GOT3 (cell line): ENCODE measurements at regions not wholly inside any gene's neighbourhood (a gene's known extent, or its start where the extent isn't known, plus 50 kb on each side); places are given as distances from the start of the nearest gene placed in this dataset.
"Not testable (repeated sequence)": the region's sequence is repeated elsewhere in the genome, so short reads cannot be mapped to it uniquely, and the experiment has no call there.

Experiments used
- DNase-seq: peaks from one replicate; lab custom pipeline; 2025; ENCODE audit warnings: mixed read lengths; lab: John Stamatoyannopoulos, UW

DNA sequence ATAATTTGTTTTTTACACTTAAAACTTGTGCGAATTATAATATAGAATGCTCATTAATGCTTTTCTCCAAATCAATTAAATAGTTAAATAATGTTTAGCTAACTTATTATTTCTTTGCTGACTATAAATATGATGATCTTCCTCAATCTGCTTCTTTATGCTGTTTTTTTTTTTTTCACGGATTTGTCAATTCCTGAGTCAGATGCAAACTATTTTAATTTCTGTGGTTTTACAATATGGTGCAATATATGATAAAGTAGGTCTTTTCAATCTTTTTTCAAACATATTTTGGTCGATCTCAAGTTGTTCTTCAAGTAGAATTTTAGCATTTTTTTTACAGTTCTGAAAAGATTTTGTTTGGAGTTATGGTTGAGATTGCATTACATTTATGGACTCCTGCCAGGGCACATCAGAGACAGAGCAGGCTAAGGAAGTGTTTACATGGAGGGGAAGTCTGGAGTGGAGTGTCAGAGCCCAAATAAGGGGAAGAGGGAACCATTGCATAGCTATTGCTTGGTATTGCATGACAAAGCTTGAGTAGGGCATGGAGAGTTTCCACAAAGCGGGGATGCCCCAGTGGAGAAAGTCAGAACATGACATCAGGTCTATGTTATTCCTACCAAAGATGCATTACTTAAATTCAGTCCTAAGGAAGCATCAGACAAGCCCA, 204.4 kb downstream of the OTUD1 start:
- DNase-seq, result peak; percentile 45

GRCh38 chr10:23648618-23649017, 209.7 kb downstream of the OTUD1 start:
- no peak for DNase-seq

- DNase-seq, result no peak
Observed at GRCh38 chr10:23656735-23657134, 217.9 kb downstream of the OTUD1 start.

DNA sequence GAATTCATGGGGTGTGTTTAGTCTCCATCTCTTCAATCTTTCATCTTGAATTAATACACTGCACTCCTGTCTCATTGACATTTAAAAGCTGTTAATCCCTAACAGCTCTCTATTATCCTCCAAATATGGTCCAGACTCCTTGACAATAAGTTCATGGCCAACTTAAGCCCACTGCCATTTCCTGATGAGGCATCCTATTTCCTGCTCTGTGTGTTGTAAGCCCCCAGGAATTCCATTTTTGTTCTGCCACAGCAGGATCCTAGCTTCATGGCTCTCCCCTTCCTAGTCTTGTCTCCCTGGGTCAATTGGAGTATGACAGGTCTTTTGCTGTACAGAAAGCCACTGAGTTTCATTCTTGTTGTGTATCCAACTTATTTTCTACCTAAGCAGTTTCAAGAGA, 218.8 kb downstream of the OTUD1 start:
- no peak for DNase-seq

DNA sequence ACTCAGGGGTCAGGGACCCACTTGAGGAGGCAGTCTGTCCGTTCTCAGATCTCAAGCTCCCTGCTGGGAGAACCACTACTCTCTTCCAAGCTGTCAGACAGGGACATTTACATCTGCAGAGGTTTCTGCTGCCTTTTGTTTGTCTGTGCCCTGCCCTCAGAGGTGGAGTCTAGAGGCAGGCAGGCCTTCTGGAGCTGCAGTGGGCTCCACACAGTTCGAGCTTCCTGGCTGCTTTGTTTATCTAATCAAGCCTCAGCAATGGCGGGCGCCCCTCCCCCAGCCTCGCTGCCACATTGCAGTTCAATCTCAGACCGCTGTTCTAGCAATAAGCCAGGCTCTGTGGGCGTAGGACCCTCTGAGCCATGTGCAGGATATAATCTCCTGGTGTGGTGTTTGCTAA, 233.0 kb downstream of the OTUD1 start:
- not testable (repeated sequence) for DNase-seq

DNA sequence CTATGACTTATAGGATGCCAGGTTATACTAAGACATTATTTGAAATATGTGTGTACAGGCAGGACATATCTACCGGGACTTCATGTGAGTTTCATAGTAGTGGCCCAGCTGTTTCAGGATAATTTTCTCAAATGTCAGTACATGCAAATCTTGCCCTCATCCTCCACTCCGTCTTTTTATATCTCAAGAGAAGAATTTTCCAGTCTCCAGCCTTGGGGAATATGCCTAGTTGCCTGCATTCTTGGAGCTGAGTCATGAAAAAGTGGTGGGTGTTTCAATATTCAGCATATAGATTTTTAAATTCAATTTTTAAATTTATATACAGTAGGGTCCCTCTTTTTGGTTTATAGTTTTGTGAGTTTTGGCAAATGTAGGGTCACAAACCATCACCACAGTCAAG, 236.7 kb downstream of the OTUD1 start:
- DNase-seq, result no peak

DNA sequence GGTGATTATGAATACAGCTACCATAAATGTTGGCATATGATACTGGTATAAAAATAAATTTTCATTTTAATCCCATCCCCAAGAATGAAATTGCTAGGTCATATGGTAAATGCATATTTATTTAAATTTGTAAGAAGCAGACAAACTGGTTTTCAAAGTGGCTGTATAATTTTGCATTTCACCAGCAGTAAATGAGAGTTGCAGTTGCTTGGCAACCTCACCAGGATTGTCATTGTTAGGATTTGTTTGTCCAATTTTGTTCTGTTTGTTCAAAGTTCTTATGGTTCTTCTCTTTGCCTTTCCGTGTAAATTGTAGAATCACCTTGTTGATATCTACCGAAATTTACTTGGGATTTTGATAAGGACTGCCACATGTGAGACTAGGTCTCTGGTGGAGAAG, 237.4 kb downstream of the OTUD1 start:
- DNase-seq, result no peak

- DNase-seq, result no peak
Observed at GRCh38 chr10:23686722-23687121, 247.8 kb downstream of the OTUD1 start.

- no peak for DNase-seq
Observed at GRCh38 chr10:23692736-23693135, 253.9 kb downstream of the OTUD1 start.

GRCh38 chr10:23693501-23693901, 254.6 kb downstream of the OTUD1 start:
- DNase-seq, result no peak

- DNase-seq, result no peak
Observed at GRCh38 chr10:23693925-23694324, 255.1 kb downstream of the OTUD1 start.

DNA sequence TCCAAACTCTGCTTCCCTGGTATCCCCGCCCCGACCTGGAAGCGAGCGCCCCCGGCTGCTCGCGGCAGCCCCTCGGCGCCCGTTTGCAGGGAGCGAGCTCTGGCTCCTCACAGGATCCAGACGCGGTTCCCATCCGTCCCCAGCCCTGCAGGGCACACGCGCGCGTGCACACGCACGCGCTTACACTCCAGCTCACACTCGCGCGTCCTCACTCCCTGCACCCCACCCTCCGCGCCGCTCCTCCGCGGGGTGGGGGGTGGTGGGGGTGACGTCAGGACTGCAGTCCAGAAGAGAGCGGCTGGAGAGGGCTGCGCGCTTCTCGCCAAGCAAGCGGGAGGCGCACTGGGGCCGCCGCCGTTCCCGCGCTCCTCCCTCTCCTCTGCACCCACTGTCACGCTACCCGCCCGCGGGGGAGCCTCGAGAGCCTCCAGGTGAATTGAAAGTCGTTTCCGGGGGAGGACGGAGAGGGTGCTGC, 255.6 kb downstream of the OTUD1 start:
- no peak for DNase-seq

GRCh38 chr10:23694921-23695824, 256.3 kb downstream of the OTUD1 start:
- no peak for DNase-seq

DNA sequence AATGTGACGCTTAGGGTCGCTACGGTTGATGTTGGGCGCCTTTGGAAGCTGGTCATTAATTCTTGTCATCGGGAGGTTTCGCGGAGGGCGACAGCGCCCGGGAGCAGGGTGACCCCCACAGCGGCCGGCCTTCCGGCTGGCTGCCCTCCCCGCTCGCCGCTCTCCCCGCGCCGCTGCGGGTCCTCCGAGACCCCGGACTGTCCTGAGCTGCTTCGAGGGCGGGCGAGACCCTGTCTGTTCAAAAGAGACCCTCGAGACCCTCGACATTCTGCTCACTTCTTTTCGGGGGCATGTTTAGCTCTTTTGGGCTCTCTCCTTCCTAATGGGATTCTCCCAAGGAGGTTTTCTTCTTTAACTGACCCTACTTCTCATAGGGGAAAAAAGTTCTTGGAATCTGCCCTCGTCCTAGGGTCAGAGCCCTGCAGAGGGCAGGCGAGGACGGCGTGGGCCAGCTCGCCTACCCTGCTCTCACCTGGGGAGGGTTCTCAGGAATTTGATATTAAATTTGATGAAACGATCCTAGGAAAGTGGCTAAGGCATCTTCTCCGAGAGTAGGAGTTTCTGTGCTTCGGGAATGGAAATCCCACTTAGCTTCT, 257.0 kb downstream of the OTUD1 start:
- DNase-seq, result no peak

GRCh38 chr10:23696476-23696875, 257.6 kb downstream of the OTUD1 start:
- DNase-seq, result no peak

DNA sequence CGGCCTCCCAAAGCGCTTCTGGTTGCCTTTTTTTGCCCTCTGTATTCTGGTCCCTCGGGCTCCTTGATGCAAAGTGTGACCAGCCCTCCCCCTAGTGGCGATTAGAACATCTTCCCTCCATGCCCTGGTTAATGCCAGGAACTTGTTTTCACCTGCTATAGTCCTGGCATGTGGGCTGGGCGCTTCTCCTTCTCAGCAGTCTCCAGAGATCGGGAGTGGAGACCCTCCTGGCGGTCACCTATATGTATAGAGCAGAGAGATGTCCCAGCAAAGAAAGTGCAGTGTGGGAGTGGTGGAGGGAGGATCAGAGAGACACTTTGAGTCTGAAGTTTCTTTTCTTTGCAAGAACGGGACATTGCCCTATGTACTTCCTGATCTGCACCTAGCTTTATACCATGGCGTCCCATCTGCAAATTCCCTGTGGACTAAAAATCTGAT, 264.1 kb downstream of the OTUD1 start:
- no peak for DNase-seq

- no peak for DNase-seq
Observed at GRCh38 chr10:23715363-23715762, 276.5 kb downstream of the OTUD1 start.

DNA sequence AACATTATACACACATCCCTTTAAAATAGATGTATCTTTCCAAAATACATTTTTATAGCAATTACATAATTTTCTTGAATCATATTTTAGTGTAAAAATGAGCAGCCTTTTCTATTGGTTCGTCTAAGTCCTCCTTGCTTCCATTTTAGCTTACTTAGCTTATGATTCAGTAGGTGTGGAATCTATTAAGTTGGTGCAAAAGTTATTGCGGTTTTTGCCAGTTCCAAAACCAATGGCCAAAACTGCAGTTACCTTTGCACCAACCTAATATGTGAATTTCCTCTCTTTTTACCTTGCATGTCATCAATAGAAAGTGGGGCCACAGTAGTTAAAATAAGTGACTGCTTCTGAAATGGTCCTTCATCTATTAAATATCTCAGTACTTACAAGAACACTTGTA, 279.0 kb downstream of the OTUD1 start:
- DNase-seq, result no peak

DNA sequence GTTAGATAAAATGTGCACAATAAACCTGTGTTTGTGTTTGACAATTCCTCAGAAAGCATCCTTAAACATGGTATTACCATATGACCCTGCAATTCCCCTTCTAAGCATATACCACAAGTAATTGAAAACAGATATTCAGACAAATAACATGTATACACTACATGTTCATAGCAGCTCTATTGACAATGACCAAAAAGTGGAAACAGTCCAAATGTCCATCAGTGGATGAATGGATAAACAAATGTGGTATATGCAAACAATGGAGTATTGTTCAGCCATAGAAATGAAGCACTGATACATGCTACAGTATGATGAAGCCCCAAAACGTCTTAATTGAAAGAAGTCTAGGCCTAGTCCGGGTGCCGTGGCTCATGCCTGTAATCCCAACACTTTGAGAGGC, 280.1 kb downstream of the OTUD1 start:
- DNase-seq, result no peak

- DNase-seq, result no peak
Observed at GRCh38 chr10:23723796-23724195, 284.9 kb downstream of the OTUD1 start.

- no peak for DNase-seq
Observed at GRCh38 chr10:23725548-23725947, 286.7 kb downstream of the OTUD1 start.

DNA sequence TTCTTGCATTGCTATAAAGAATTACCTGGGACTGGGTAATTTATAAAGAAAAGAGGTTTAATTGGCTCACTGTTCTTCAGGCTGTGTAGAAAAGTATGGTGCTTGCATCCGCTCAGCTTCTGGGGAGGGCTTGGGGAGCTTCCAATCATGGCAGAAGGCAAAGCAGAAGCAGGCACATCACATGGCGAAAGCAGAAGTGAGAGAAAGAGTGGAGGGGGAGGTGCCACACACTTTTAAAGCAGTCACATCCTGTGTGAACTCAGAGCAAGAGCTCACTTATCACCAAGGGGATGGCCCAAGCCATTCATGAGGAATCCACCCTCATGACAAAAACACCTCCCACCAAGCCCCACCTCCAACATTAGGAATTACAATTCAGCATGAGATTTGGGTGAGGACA, 303.5 kb downstream of the OTUD1 start:
- DNase-seq, result no peak

- DNase-seq, result no peak
Observed at GRCh38 chr10:23742807-23743206, 303.9 kb downstream of the OTUD1 start.
